Heart left ventricle (tissue), 16 donors: ENCODE measurements at regions not wholly inside any gene's neighbourhood (a gene's known extent, or its start where the extent isn't known, plus 50 kb on each side); places are given as distances from the start of the nearest gene placed in this dataset.

Source experiments
- ATAC-seq, 4 donors: fragments of 200-7000 bp; cut with Tn5 transposase; one replicate each; pipeline ENCODE4 v1.9.1; 2020 to 2022; ENCODE audit warnings: moderate library complexity in 4 of 4, mild to moderate bottlenecking in 3 of 4, moderate number of reproducible peaks in 1 of 4
- DNase-seq, 5 donors: peaks; one replicate each; pipeline ENCODE4 v3.0.0-alpha.2; 2020
- H3K27ac ChIP-seq, 12 donors: fragments of 200-600 bp; sonication (generic) in 4 of 12; one replicate each; pipeline versions ENCODE4 v1.5.0 to v1.8.0; 2016 to 2022; ENCODE audit warnings: mild to moderate bottlenecking in 2 of 12
- H3K27me3 ChIP-seq, 9 donors: fragments of 200-600 bp; sonication (generic) in 2 of 9; one replicate each; pipeline versions ENCODE4 v1.5.1 to v1.8.0; 2016 to 2022; ENCODE audit warnings: mild to moderate bottlenecking in 3 of 9
- H3K36me3 ChIP-seq, 9 donors: fragments of 200-600 bp; sonication (generic) in 2 of 9; one replicate each; pipeline versions ENCODE4 v1.5.0 to v1.8.0; 2018 to 2022; ENCODE audit warnings: mild to moderate bottlenecking in 2 of 9
- H3K4me1 ChIP-seq, 12 donors: fragments of 200-600 bp; sonication (generic) in 4 of 12; one replicate each; pipeline versions ENCODE4 v1.5.0 to v1.8.0; 2016 to 2022; ENCODE audit warnings: mild to moderate bottlenecking in 3 of 12
- H3K4me3 ChIP-seq, 12 donors: fragments of 200-600 bp; sonication (generic) in 4 of 12; one replicate each; pipeline versions ENCODE4 v1.5.0 to v1.8.0; 2017 to 2022; ENCODE audit warnings: mild to moderate bottlenecking in 9 of 12, moderate library complexity in 4 of 12
- H3K9me3 ChIP-seq, 12 donors: fragments of 200-600 bp; sonication (generic) in 4 of 12; one replicate each; pipeline versions ENCODE4 v1.5.0 to v1.8.0; 2016 to 2022; ENCODE audit warnings: mild to moderate bottlenecking in 1 of 12
- POLR2A ChIP-seq, 2 donors: fragments of 450-650 bp; IDR thresholded peaks; one replicate each; pipeline ENCODE4 v1.6.1; 2017; ENCODE audit warnings: antibody characterized with exemption in 2 of 2, mild to moderate bottlenecking in 2 of 2, moderate library complexity in 2 of 2
- WGBS, 4 donors: extraction: QIAGEN DNeasy Blood & Tissue Kit in 2 of 4; methylation state at CpG; one replicate each; pipeline versions ENCODE4 v1.1.5 to v1.1.7; 2013 to 2018; 5-methylcytosine and 5-hydroxymethylcytosine counted together
- intact Hi-C, 10 donors: fragments of 100-400 bp; cut with DNase I; formaldehyde crosslinking; loops; one replicate each; pipeline versions ENCODE4 v1.11.1 to v1.14.2; 2022
- TF ChIP-seq, protein P1 (sequence below), 12 donors: fragments of 200-600 bp; sonication (generic) in 4 of 12; IDR thresholded peaks; one replicate each; pipeline versions ENCODE4 v1.5.0 to v1.8.0; 2018 to 2022; ENCODE audit warnings: antibody characterized with exemption in 12 of 12, mild to moderate bottlenecking in 5 of 12
- donor health status: ischemic (EF 13 %, LVEDD 7.1; RV severe dilation, severe dysfunction).
- donor health status: healthy with polysubstance abuse.
- donor health status: DM: no; HTN: yes; CAD: no.
- donor health status: DM: no; HTN: no; CAD: no.
- donor health status: ischemic (EF 25% LVEDD 6.9; RV normal size, moderate dysfunction).
- donor health status: ischemic (EF 25% LVEDD 5.7; RV mildly dilated, moderate dysfunction).
- donor health status: healthy.
- donor health status: DM: yes; HTN: yes; CAD: no.
- donor health status: ischemic (EF 35%, LVEDD 5.7; RV mildly dilated, moderate dysfunction).
- donor health status: nonischemic (EF 11% LVEDD 7.7; RV severe dilation, severe dysfunction).
- donor health status: DM: yes; HTN: yes; CAD: no.
- donor health status: PGD.
- donor health status: ischemic (EF 29% LVEDD 5.4; RV normal size, mild dysfunction).
- donor health status: nonischemic (EF 23%, LVEDD 6.1; RV moderate dilation, normal function).

- Histone ChIP-seq H3K36me3 (no peaks in the 10 kb centered on the region), H3K4me1 (peaks cover 0 to 3% (median 0%) of the 10 kb centered on the region in 12 donors), H3K27me3 (no peaks in the 10 kb centered on the region), H3K4me3 (no peak overlapping the region), H3K27ac (no peak overlapping the region), H3K9me3 (no peaks in the 10 kb centered on the region)
- ATAC-seq (no peak), DNase-seq (no peak)
- 83 to 89% (median 87%) methylated on average over 2 of the region's 2 CpGs for WGBS, 4 donors
- intact Hi-C loops: no loop called here
- TF ChIP-seq POLR2A (IDR thresholded peaks at IDR 0.05): no peak
- TF ChIP-seq, protein P1, sequence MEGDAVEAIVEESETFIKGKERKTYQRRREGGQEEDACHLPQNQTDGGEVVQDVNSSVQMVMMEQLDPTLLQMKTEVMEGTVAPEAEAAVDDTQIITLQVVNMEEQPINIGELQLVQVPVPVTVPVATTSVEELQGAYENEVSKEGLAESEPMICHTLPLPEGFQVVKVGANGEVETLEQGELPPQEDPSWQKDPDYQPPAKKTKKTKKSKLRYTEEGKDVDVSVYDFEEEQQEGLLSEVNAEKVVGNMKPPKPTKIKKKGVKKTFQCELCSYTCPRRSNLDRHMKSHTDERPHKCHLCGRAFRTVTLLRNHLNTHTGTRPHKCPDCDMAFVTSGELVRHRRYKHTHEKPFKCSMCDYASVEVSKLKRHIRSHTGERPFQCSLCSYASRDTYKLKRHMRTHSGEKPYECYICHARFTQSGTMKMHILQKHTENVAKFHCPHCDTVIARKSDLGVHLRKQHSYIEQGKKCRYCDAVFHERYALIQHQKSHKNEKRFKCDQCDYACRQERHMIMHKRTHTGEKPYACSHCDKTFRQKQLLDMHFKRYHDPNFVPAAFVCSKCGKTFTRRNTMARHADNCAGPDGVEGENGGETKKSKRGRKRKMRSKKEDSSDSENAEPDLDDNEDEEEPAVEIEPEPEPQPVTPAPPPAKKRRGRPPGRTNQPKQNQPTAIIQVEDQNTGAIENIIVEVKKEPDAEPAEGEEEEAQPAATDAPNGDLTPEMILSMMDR (IDR thresholded peaks at IDR 0.05): no peak
Measured at GRCh38 chr6:145169726-145170224, 565.5 kb downstream of the EPM2A start.

DNA sequence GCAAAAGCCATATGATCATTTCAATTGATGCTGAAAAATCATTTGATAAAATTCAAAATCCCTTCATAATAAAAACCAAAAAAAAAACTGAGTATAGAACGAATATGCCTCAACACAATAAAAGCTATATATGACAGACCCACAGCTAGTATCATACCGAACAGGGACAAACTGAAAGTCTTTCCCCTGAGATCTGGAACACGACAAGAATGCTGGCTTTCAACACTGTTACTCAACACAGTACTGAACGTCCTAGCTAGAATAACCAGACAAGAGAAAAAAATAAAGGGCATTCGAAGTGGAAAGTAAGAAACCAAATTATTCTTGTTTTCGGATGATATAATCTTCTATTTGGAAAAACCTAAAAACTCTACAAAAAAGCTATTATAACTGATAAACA, 559.9 kb downstream of the EPM2A start:
- Histone ChIP-seq H3K27ac (no peak overlapping the region), H3K36me3 (no peaks in the 10 kb centered on the region), H3K4me1 (no peaks in the 10 kb centered on the region), H3K9me3 (peaks cover 0 to 24% (median 7%) of the 10 kb centered on the region in 12 donors), H3K4me3 (no peak overlapping the region), H3K27me3 (no peaks in the 10 kb centered on the region)
- TF ChIP-seq, protein P1 (IDR thresholded peaks at IDR 0.05): no peak
- ATAC-seq (no peak), DNase-seq (no peak)
- WGBS, 4 donors: 38 to 43% (median 41%) methylated on average over 6 of the region's 6 CpGs
- intact Hi-C loops: no loop called here

DNA sequence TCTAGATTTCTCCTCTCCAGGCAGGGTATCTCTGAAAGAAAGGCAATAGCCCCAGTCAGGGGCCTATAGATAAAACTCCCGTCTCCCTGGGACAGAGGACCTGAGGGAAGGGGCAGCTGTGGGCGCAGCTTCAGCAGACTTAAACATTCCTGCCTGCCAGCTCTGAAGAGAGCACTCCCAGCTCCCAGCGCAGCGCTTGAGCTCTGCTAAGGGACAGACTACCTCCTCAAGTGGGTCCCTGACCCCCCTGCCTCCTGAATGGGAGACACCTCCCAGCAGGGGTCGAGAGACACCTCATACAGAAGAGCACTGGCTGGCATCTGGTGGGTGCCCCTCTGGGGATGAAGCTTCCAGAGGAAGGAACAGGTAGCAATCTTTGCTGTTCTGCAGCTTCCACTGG, 556.9 kb downstream of the EPM2A start:
- H3K4me1 ChIP-seq: no peaks in the 10 kb centered on the region
- 81 to 89% (median 84%) methylated on average over 5 of the region's 5 CpGs for WGBS, 4 donors
- no peaks in the 10 kb centered on the region for H3K36me3 ChIP-seq
- no peak for DNase-seq
- no peak overlapping the region for H3K27ac ChIP-seq
- TF ChIP-seq, protein P1 (IDR thresholded peaks at IDR 0.05): no peak
- no peak for TF ChIP-seq POLR2A (IDR thresholded peaks at IDR 0.05)
- intact Hi-C loops: no loop called here
- H3K4me3 ChIP-seq: no peak overlapping the region
- ATAC-seq: no peak
- no peaks in the 10 kb centered on the region for H3K27me3 ChIP-seq
- peaks cover 0 to 24% (median 7%) of the 10 kb centered on the region in 12 donors for H3K9me3 ChIP-seq

DNA sequence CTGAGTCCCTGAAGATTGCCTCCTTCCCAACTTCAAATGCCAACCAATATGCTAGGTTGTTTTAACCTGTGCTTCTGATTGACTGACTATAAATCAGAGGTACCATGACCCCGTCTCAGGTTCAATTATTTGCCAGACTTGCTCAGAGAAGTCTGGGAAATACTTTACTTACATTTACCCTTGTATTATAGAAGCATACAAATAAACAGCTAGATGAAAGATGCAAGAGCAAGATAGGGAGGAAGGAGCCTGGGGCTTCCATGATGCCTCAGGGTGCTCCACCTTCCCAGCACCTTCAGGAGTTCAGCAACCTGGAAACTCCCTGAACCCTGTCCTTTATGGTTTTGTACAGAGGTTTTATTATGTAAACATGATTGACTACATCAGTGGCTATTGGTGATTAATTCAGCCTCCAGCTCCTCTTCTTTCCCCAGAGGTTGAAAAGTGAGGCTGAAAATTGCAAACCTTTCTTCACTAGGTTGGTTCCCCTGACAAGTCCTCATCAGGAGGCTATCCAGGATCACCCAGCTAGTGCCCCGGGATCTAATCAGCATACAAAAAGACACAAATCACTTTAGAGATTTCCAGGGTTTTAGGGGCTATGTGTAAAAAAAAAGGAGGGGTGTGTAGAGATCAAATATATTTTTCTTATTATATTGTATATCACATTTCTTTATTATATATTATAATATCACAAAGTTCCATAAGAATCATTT, 547.7 kb downstream of the EPM2A start:
- TF ChIP-seq, protein P1 (IDR thresholded peaks at IDR 0.05): no peak
- no peak for TF ChIP-seq POLR2A (IDR thresholded peaks at IDR 0.05)
- H3K27me3 ChIP-seq: no peaks in the 10 kb centered on the region
- no peak overlapping the region for H3K27ac ChIP-seq
- H3K9me3 ChIP-seq: peaks cover 0 to 10% (median 0%) of the 10 kb centered on the region in 12 donors
- 61 to 77% (median 73%) methylated on average over 2 of the region's 2 CpGs for WGBS, 4 donors
- no peaks in the 10 kb centered on the region for H3K36me3 ChIP-seq
- no peak overlapping the region for H3K4me3 ChIP-seq
- ATAC-seq (no peak), DNase-seq (no peak)
- intact Hi-C loops: no loop called here
- H3K4me1 ChIP-seq: no peaks in the 10 kb centered on the region
